ENCODE measurements at regions not wholly inside any gene's neighbourhood (a gene's known extent, or its start where the extent isn't known, plus 50 kb on each side); places are given as distances from the start of the nearest gene placed in this dataset.

DNA sequence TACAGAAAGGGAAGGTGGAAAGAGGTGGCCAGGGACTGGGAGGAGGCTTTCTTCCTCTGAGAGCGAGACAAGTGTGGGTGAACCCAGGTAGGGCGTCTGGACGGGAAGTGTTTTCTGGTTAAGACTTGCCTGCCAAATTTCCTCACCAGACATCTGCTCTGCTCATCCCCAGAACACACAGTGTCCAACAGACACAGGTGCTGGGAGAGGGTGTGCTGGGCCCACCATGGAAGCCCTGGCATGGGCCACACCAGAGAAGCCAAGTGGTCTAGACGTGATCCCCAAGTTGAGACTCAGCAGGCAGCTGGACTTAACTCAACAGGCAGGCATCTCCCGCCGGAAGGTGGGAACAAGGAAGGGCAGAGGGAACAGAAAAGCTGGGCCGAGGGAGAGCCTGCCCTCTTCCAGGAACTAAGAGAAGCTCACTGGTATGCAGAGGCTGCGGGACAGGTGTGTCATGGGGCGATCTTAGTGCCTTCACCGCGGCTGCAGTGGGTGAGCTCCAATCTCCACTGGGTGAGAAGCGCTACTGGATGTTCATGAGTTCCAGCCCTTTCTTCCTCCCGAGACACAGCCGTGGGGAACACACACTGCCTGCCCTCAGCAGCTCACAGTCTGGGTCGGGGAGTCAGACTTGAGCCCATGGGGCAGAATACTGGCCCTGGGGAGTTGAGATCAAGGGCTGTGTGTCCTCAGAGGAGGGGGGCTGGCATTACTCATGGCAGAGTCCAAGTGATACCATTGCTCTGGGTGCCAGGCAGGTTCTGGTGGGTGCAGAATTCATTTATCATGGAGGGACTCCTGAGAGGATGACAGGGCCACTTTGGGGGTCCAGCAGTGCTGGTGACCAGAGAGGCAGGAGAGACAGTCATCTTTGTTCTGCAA lies 110.2 kb downstream of the CPZ start (continued):
- TF ChIP-seq, protein P1, sequence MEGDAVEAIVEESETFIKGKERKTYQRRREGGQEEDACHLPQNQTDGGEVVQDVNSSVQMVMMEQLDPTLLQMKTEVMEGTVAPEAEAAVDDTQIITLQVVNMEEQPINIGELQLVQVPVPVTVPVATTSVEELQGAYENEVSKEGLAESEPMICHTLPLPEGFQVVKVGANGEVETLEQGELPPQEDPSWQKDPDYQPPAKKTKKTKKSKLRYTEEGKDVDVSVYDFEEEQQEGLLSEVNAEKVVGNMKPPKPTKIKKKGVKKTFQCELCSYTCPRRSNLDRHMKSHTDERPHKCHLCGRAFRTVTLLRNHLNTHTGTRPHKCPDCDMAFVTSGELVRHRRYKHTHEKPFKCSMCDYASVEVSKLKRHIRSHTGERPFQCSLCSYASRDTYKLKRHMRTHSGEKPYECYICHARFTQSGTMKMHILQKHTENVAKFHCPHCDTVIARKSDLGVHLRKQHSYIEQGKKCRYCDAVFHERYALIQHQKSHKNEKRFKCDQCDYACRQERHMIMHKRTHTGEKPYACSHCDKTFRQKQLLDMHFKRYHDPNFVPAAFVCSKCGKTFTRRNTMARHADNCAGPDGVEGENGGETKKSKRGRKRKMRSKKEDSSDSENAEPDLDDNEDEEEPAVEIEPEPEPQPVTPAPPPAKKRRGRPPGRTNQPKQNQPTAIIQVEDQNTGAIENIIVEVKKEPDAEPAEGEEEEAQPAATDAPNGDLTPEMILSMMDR (IDR thresholded peaks at IDR 0.05; ENCODE audit: control extremely low read depth in 1 of 3, insufficient read depth in 1 of 3, low read depth in 1 of 3, low read length in 3 of 3): no peak
- no peak for TF ChIP-seq TBP (IDR thresholded peaks at IDR 0.05; ENCODE audit: low read depth, low read length)

All from H1 (cell line).